GM21423 (cell line): ENCODE measurements at regions not wholly inside any gene's neighbourhood (a gene's known extent, or its start where the extent isn't known, plus 50 kb on each side); places are given as distances from the start of the nearest gene placed in this dataset.
"Not testable (repeated sequence)": the region's sequence is repeated elsewhere in the genome, so short reads cannot be mapped to it uniquely, and the experiment has no call there.

Source experiments
- ATAC-seq: cut with Tn5 transposase; IDR thresholded peaks from one replicate; pipeline ENCODE4 v1.9.1; 2021; ENCODE audit warnings: mild to moderate bottlenecking, moderate library complexity; ENCODE audit not compliant: unreplicated experiment

- ATAC-seq = no peak
Measured at GRCh38 chr2:235432741-235433520, 60.9 kb upstream of the AGAP1 start.

GRCh38 chr2:235433860-235434259, 60.0 kb upstream of the AGAP1 start:
- no peak for ATAC-seq

GRCh38 chr2:235439959-235440662, 53.7 kb upstream of the AGAP1 start:
- no peak for ATAC-seq

GRCh38 chr2:235443580-235443979, 50.3 kb upstream of the AGAP1 start:
- ATAC-seq = not testable (repeated sequence)
